ENCODE measurements at regions not wholly inside any gene's neighbourhood (a gene's known extent, or its start where the extent isn't known, plus 50 kb on each side); places are given as distances from the start of the nearest gene placed in this dataset.

GRCh38 chr16:51440131-51440889, 289.2 kb upstream of the SALL1 start:
- H4K20me1 ChIP-seq (ENCODE audit: insufficient read depth) = no peaks in the 10 kb centered on the region
- no peaks in the 10 kb centered on the region for H3K9me2 ChIP-seq (ENCODE audit: insufficient read depth)
- CTCF ChIA-PET = no interaction called here
- intact Hi-C loops (cut with micrococcal nuclease) = no loop called here
- H3K4me2 ChIP-seq (ENCODE audit: low read length) = no peak overlapping the region
- ATAC-seq (no peak), DNase-seq (ENCODE audit: low read depth, low spot score) (no peak)
- H3K9ac ChIP-seq (ENCODE audit: low read length) = no peak overlapping the region
- no peaks in the 10 kb centered on the region for H3K36me3 ChIP-seq (ENCODE audit: control insufficient read depth in 1 of 2, insufficient read depth in 2 of 2, low read length in 2 of 2)
- no peak overlapping the region for H3K4me3 ChIP-seq (replicated peaks in 1 of 2; ENCODE audit: low read depth in 1 of 2, low read length in 2 of 2)
- RAD21 ChIA-PET (ENCODE audit: low non-redundant PET in 1 of 2, low total read pairs in 2 of 2, uncharacterized antibody in 2 of 2, unreplicated experiment in 2 of 2) = no interaction called here
- no peak overlapping the region for H3K27ac ChIP-seq (ENCODE audit: low read depth, low read length)
- TF ChIP-seq TCF7L2 (IDR thresholded peaks at IDR 0.05; ENCODE audit: borderline replicate concordance, extremely low read depth, insufficient read depth, insufficient read length) = no peak
- no peaks in the 10 kb centered on the region for H3K27me3 ChIP-seq (ENCODE audit: insufficient read depth, low read length)
- no peaks in the 10 kb centered on the region for H3K4me1 ChIP-seq (ENCODE audit: control insufficient read depth in 1 of 2, insufficient read depth in 2 of 2, low read length in 2 of 2)
- no TSS peak for BruUV-seq (replicated peaks)
- POLR2A ChIA-PET = no interaction called here
- H3K79me2 ChIP-seq (ENCODE audit: insufficient read depth, low read length) = no peaks in the 10 kb centered on the region
- peaks cover 0 to 3% of the 10 kb centered on the region in 2 experiments; a peak in 2 of 4 replicates for H3K9me3 ChIP-seq (ENCODE audit: control insufficient read depth in 1 of 2, insufficient read depth in 1 of 2, low read depth in 1 of 2, low read length in 2 of 2)
- no peak overlapping the region for H2AFZ ChIP-seq (ENCODE audit: low read depth, low read length, poor library complexity, severe bottlenecking)

GRCh38 chr16:51439271-51439670, 288.2 kb upstream of the SALL1 start:
- ATAC-seq = no peak
- Histone ChIP-seq H2AFZ (ENCODE audit: low read depth, low read length, poor library complexity, severe bottlenecking) (no peak overlapping the region), H3K9me2 (ENCODE audit: insufficient read depth) (no peaks in the 10 kb centered on the region), H3K27me3 (ENCODE audit: insufficient read depth, low read length) (no peaks in the 10 kb centered on the region), H3K4me3 (replicated peaks in 1 of 2; ENCODE audit: low read depth in 1 of 2, low read length in 2 of 2) (no peak overlapping the region), H3K36me3 (ENCODE audit: control insufficient read depth in 1 of 2, insufficient read depth in 2 of 2, low read length in 2 of 2) (no peaks in the 10 kb centered on the region), H3K9ac (ENCODE audit: low read length) (no peak overlapping the region), H3K4me2 (ENCODE audit: low read length) (no peak overlapping the region), H3K9me3 (ENCODE audit: control insufficient read depth in 1 of 2, insufficient read depth in 1 of 2, low read depth in 1 of 2, low read length in 2 of 2) (no peaks in the 10 kb centered on the region; a peak in 2 of 4 replicates), H3K4me1 (ENCODE audit: control insufficient read depth in 1 of 2, insufficient read depth in 2 of 2, low read length in 2 of 2) (no peaks in the 10 kb centered on the region), H4K20me1 (ENCODE audit: insufficient read depth) (no peaks in the 10 kb centered on the region), H3K79me2 (ENCODE audit: insufficient read depth, low read length) (no peaks in the 10 kb centered on the region), H3K27ac (ENCODE audit: low read depth, low read length) (no peak overlapping the region)
- CTCF ChIA-PET = no interaction called here
- POLR2A ChIA-PET = no interaction called here
- intact Hi-C loops (cut with micrococcal nuclease) = no loop called here
- DNase-seq (ENCODE audit: low read depth, low spot score) = no peak
- no TSS peak for BruUV-seq (replicated peaks)
- RAD21 ChIA-PET (ENCODE audit: low non-redundant PET in 1 of 2, low total read pairs in 2 of 2, uncharacterized antibody in 2 of 2, unreplicated experiment in 2 of 2) = no interaction called here
- TF ChIP-seq CTCF (IDR thresholded peaks at IDR 0.05 in 2 of 3, conservative IDR thresholded peaks at IDR 0.05 in 1 of 3; ENCODE audit: borderline replicate concordance in 1 of 3, insufficient read depth in 1 of 3, low read depth in 2 of 3, low read length in 2 of 3) (no peak), ZBTB33 (IDR thresholded peaks at IDR 0.05; ENCODE audit: extremely low read depth, insufficient replicate concordance, low read length) (no peak), CEBPB (IDR thresholded peaks at IDR 0.05; ENCODE audit: low read depth) (no peak), REST (IDR thresholded peaks at IDR 0.05; ENCODE audit: low read depth) (no peak), RAD21 (IDR thresholded peaks at IDR 0.05; ENCODE audit: low read depth) (no peak), EZH2 (IDR thresholded peaks at IDR 0.05) (no peak), YY1 (IDR thresholded peaks at IDR 0.05; ENCODE audit: extremely low read depth, insufficient replicate concordance, low read depth, low read length) (no peak), ZNF274 (IDR thresholded peaks at IDR 0.05; ENCODE audit: low read depth, low read length) (no peak), JUND (IDR thresholded peaks at IDR 0.05) (no peak), ELF1 (IDR thresholded peaks at IDR 0.05; ENCODE audit: borderline replicate concordance, low read depth) (no peak), TCF7L2 (IDR thresholded peaks at IDR 0.05; ENCODE audit: borderline replicate concordance, extremely low read depth, insufficient read depth, insufficient read length) (no peak)
